Hypothalamus (tissue), 51 donors: ENCODE measurements at regions not wholly inside any gene's neighbourhood (a gene's known extent, or its start where the extent isn't known, plus 50 kb on each side); places are given as distances from the start of the nearest gene placed in this dataset.

Experiments
- DNase-seq, 51 donors: peaks; one replicate each; lab custom pipeline; 2025; lab: John Stamatoyannopoulos, UW

GRCh38 chr16:66222756-66223155 is 143.7 kb upstream of the CDH5 start:
- DNase-seq = no peak

GRCh38 chr16:66220702-66221101 is 145.8 kb upstream of the CDH5 start:
- DNase-seq = no peak

- no peak for DNase-seq
Observed at GRCh38 chr16:66219491-66219890, 147.0 kb upstream of the CDH5 start.

GRCh38 chr16:66212428-66212827 is 154.1 kb upstream of the CDH5 start:
- no peak for DNase-seq

- DNase-seq = no peak
Observed at GRCh38 chr16:66211651-66212050, 154.8 kb upstream of the CDH5 start.

- DNase-seq = no peak
Observed at GRCh38 chr16:66207883-66208265, 158.6 kb upstream of the CDH5 start.

- no peak for DNase-seq
Observed at GRCh38 chr16:66207139-66207882, 159.2 kb upstream of the CDH5 start.

- DNase-seq = no peak
Observed at GRCh38 chr16:66206363-66206762, 160.1 kb upstream of the CDH5 start.

GRCh38 chr16:66205287-66206231 is 160.9 kb upstream of the CDH5 start:
- DNase-seq = no peak

GRCh38 chr16:66204756-66205155 is 161.7 kb upstream of the CDH5 start:
- DNase-seq = no peak

- DNase-seq = no peak
Observed at GRCh38 chr16:66203476-66203875, 163.0 kb upstream of the CDH5 start.

- no peak for DNase-seq
Observed at GRCh38 chr16:66199189-66199588, 167.3 kb upstream of the CDH5 start.

GRCh38 chr16:66198641-66199040 is 167.8 kb upstream of the CDH5 start:
- no peak for DNase-seq

GRCh38 chr16:66197668-66198278 is 168.7 kb upstream of the CDH5 start:
- no peak for DNase-seq

GRCh38 chr16:66196770-66197169 is 169.7 kb upstream of the CDH5 start:
- DNase-seq = no peak

GRCh38 chr16:66194866-66195265 is 171.6 kb upstream of the CDH5 start:
- DNase-seq = no peak

GRCh38 chr16:66193543-66194229 is 172.8 kb upstream of the CDH5 start:
- no peak for DNase-seq

- no peak for DNase-seq
Observed at GRCh38 chr16:66190411-66190810, 176.1 kb upstream of the CDH5 start.

GRCh38 chr16:66189951-66190350 is 176.5 kb upstream of the CDH5 start:
- peak in 1 of 51 donors; percentile 15 for DNase-seq

- peak in 17 of 51 donors; percentile 1 to 43 (median 9) for DNase-seq
Observed at GRCh38 chr16:66188917-66189725, 177.4 kb upstream of the CDH5 start.
